ENCODE measurements at regions not wholly inside any gene's neighbourhood (a gene's known extent, or its start where the extent isn't known, plus 50 kb on each side); places are given as distances from the start of the nearest gene placed in this dataset.

DNA sequence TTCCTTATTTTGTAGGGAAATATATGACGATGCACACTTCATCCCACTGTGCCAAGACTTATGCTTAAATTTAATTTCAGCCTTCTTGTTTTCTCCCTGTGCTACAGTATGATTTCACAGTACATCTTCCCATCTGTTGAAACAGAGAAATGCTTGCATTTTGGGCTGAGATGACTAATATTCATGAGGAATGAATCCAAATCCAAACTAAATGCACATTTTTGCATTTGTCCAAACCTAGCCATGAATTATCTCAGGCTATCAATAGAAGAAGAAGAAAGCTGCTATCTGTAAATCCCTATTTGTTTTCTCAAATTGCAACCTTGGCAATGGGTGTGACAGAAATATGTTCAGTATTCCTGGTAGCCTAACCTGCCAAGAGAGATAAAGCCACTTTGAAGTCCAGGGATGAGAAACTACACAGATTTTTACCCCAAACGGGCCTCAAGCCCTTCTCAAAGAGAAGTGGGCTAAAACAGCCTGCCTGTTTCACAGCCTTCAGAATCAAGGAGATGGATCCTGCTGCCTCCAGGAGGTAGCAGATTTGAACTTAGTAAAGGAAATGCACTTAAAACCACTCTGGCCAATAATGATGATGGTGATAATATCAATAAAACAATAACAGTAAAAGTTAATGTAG is 306.9 kb upstream of the NT5C1B start:
- DNase-seq (ENCODE audit: low read depth in 3 of 3) = no peak

DNA sequence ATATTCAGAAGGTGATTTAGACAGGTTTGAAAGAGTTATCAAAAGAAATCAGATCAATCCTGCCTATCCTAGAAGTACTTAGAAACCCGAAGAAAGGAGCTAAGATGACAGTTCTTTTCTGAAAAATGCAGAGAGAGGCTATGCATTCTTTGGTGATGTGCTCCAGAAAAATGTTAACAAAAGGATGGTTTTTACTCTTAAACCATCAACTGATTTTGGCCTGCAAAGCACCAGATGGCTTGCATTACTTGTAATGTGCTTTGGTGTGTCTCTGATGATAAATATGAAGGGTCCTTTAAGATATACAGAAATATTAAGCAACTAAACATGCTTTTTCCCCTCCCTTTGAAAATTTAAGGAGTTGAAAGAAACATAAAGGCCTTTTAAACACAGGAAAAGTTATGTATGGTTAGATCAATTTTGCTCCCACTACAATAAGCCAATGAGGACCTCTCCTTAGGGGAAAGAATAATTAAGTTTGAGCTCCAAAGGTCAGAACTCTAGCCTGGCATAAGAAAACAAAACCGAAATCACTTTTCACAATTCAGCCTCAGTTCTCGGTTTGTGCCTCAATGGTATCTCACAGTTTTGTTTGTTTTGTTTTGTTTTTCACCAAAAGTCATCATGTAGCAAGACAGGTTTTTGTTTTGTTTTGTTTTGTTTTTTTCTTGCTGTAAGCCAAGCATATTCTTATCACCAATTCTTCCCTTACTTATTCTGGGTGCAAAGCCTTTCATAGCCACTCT is 302.4 kb upstream of the NT5C1B start:
- DNase-seq (ENCODE audit: low read depth in 3 of 3) = no peak

DNA sequence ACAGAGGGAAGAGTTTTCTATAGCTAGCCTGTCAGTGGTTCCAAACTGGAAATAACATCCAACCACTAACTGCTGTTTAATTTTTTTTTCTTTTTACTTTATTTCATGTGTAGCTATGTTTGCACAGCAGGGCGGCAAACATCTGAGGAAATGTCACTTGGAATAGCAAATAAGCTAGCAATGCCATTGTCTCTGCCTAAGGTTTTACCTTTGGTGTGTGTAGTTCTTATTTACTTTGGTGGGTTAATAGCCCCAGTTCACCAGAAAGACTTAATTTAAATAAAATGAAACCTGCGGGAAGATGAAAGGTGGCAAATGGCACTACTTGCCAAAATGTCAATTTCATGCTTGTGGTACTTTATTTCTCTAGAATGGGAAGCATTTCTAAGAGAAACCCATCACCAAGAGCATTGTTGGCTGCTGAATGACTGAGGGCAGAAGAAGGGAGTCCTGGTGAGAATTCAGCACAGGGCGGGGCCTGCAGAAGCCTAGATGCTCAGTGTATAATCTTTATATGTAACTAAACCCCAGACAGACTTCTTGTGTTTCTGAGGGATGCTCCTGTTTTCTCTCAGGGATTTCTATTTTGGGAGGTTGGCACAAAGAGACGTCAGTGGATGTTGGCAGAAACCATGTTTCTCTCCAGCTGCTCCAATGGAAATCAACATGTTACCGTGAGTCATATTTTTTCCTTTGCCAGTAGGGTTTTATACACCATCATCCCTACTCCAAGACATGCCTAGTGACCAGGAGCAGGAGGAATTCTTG is 300.4 kb upstream of the NT5C1B start:
- DNase-seq (ENCODE audit: low read depth in 3 of 3) = no peak

DNA sequence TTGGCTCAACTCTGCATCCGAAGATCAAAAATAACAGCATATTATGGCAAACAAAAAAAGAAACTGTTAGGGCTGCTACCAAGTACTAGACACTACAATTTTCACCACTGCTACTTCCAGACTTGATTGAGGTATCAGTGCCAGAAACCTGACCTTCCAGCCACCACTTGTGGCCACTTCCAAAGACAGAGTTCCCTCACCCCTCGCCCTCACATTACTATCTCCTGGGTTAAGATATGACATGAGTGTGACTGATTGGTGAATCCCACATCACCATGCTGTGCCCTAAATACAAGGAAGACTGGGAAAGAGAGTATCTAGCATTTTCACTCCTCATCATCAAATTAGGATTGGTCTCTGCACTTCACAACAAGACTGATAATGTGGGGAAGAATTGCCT is 296.1 kb upstream of the NT5C1B start:
- DNase-seq (ENCODE audit: low read depth in 3 of 3) = no peak

DNA sequence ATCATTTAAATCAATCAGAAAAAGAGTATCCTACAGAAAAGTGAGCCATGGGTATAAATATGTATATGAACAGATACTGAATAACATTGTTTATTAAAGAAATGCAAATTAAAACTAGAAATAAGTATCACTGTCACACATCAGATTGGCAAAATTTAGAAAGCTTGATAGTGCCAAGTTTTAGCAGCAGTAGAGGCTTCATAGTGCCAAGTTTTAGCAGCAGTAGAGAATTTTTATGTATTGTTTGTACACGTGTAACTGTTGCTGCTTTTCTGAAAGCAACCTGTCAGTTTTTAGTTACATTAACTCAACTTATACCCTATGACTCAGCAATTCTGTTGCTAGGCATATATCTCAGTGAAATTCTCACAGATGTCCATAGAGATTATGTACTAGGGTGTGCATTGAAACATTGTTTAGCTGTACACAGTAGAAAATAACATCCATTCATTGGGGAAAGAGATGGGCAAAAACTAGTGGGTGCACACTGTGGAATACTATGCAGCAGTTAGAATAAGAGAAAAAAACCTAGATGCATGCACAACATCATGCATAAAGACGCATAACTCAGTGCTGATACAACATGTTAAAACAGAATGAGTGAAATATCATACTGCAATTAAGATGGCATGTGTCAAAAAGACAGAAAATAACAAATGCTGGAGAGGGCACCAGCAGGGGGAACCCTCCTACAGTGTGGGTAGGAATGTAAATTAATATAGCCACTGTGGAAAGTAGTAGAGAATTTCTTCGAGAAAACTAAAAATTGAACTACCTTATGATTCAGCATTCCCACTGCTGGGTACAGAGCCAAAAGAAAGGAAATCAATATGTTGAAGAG is 294.5 kb upstream of the NT5C1B start:
- DNase-seq (ENCODE audit: low read depth in 3 of 3) = no peak

DNA sequence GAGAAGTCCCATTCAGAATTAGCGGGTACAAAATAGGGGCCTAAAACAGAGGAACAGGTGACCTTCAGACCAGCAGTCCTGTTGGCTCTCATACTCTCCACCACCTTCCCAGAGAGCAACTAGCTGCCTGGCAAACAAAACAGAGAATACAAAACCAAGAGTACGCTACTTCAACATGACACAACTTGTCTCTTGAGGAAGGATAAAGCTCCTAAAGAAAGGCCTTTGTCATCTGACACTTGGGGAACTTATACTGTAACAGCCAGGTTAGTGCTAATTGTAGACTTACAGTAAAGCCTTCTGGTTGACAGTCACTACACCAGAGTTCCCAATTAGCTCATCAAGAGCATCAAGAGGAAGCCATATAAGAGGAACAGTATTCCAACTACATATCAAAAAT is 282.1 kb upstream of the NT5C1B start:
- no peak for DNase-seq (ENCODE audit: low read depth in 3 of 3)

DNA sequence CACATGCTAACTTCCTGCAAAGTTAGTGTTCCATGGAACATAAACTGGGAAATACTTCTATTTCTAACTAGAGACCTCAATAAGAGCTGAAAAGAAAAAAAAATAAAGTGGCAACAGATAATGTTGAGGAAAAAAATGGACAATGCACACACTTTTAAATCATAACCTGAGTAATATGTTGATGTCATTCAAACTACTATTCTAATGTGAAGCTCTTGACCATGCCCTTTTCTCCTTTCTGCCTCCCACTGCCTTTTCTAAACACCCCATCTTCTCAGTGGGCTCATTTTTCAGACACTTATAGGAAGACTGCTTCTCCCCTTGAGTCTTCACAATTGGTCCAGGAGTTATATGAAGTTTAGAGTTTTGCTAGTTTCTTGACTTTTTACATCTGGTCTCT is 280.9 kb upstream of the NT5C1B start:
- DNase-seq (ENCODE audit: low read depth in 3 of 3) = no peak

DNA sequence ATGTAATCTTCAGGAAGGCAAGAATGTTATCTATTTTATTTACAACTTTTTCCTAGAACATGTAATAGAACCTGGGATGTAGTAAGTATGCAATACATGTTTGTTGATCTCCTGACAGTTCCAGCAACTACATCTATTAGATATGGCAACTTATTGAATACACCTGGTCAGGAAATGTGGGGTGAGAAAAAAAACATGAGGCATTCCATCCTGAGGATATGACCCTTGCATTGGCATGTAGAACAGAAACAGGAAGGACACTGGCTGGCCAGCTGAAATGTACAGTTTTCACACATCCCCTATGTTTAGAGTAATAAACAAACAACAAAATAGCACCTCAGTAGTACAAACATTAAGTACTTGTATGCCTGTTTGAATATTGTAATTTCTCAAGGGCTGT is 272.6 kb upstream of the NT5C1B start:
- DNase-seq (ENCODE audit: low read depth in 3 of 3) = no peak

DNA sequence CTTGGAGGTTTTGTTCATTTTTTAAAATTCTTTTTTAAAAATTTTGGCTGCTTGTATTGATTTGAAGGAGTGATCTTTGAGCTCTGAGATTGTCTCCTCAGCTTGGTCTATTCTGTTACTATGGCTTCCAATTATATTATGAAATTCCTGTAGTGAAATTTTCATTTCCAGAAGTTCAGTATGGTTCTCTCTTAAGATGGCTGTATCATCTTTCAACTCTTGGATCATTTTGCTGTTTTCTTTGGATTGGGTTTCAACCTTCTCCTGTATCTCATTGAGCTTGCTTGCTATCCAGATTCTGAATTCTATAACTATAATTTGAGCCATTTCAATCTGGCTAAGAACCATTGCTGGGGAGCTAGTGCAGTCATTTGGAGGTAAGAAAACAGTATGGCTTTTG is 270.8 kb upstream of the NT5C1B start:
- no peak for DNase-seq (ENCODE audit: low read depth in 3 of 3)

DNA sequence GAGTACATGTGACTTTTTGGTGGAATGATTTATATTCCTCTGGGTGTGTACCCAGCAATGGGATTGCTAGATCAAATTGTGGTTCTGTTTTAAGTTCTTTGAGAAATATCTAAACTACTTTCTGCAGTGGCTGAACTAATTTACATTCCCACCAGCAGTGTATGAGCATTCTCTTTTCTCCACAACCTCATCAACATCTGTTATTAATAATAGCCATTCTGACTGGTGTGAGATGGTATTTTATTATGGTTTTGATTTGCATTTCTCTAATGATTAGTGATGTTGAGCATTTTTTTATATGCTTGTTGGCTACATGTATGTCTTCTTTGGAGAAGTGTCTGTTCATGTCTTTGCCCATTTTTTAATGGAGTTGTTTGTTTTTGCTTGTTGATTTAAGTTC is 267.4 kb upstream of the NT5C1B start:
- no peak for DNase-seq (ENCODE audit: low read depth in 3 of 3)

DNA sequence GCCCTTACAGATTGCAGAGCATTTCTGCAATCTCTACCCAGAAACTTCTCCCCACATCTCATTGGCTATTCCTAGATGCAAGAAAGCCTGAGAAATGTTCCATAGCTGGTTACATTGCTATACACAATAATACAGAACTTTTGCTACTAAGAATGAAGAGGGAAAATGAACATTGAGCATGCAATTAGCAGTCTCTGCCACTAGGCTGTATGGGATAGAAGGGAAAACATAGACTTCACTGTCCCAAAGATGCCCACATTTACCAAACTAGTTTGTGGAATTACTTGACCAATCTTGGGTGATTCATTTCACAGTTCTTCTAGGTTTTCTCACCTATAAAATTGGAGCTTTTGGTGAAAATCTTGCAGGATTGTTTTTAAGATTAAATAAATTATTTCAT is 265.7 kb upstream of the NT5C1B start:
- DNase-seq (ENCODE audit: low read depth in 3 of 3) = no peak

DNA sequence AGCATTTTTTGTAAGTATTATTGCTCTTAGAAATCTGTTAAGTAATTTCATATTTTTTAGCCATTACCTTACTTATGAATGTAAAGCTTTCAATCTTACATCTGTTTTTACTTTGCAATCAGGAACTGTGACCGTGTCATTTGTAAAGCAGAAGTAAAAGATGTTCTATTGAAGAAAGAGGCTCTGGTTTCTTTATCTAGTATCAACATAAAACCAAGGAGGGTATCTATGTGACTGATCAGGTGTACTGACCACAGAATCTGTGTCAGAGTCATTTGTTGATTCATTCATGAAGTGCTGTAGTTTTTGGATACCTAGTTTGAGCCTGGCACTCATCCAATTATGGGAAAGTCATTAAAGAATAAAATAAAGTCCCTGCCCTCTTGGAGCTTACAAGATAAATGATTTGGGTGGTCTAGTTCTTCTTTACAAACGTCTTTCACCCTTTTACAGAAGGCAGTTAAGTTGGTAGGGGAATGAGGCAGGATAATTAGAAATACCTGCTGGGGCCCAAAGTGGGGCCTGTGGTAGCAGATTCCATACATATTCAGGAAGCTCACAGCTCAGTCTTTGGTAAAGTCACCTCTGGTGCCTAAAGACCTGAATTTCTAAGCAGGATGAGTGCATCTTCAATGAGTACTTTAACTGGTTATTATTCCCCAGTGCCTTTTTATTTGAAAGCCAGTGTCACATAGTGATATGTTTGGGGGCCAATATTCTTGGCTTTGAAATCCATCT is 260.6 kb upstream of the NT5C1B start:
- no peak for DNase-seq (ENCODE audit: low read depth in 3 of 3)

DNA sequence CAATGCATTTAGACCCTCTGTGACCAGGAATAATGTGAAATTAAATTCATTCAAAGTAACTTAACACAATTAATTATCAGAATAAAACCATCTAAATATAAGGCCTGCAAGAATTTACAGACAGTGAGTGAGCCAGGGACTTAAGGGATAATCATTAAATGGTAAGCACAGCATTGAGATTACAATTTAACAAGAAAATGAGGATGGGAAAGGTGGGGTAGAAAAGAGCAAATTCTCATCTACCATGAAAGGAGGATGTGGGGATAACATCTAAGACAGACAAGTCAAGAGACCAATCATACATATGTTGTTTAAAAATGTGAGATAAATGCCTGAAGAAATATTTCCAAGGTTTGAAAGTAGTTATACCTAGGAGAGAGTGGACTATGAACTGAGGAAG is 259.3 kb upstream of the NT5C1B start:
- DNase-seq (ENCODE audit: low read depth in 3 of 3) = no peak

DNA sequence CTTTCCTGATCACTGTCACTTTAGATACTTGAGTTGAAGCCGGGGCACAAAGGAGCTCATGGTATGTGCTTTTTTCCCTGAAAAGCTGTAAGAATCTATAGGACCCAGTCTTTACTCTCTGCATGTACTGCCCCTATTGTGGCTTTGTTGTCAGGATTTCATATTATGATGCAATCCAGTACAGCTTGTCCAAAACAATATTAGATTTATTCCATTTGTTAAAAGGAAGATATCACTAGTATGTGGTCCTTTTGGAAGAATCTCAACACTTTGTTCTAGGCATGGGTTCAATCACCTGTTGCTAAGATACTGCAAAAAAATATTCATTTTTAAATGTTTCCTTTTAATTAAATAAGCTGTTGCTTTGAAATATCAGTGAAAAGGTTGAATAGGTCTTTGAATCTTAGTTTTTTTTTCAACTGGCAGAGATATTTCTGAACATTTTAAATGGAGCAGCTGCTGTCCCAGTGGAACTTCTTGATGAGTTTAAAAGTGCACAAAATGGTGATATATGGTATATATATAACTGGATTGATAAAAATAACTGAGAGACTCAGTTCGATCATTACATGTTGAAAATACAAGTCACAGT is 256.6 kb upstream of the NT5C1B start:
- no peak for DNase-seq (ENCODE audit: low read depth in 3 of 3)

DNA sequence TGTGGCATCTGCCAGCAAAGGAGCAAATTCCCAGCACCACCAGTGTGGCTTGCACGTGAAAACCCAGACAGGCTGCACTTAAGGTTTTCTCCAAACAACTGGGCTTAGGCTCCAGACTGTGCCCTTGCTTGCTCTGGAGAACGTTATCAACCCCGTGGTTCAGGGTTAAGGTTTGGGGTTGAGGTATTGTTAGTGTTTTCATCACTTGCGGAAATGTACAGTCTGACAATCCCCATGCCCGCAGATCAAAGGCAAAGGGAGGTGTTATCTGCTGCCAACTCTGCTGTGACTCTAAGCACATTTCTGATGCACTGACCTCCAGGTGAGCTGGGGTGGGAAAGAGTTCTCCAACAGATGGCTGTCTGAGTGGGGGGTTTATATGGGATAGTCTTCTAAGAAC is 253.5 kb upstream of the NT5C1B start:
- no peak for DNase-seq (ENCODE audit: low read depth in 3 of 3)

DNA sequence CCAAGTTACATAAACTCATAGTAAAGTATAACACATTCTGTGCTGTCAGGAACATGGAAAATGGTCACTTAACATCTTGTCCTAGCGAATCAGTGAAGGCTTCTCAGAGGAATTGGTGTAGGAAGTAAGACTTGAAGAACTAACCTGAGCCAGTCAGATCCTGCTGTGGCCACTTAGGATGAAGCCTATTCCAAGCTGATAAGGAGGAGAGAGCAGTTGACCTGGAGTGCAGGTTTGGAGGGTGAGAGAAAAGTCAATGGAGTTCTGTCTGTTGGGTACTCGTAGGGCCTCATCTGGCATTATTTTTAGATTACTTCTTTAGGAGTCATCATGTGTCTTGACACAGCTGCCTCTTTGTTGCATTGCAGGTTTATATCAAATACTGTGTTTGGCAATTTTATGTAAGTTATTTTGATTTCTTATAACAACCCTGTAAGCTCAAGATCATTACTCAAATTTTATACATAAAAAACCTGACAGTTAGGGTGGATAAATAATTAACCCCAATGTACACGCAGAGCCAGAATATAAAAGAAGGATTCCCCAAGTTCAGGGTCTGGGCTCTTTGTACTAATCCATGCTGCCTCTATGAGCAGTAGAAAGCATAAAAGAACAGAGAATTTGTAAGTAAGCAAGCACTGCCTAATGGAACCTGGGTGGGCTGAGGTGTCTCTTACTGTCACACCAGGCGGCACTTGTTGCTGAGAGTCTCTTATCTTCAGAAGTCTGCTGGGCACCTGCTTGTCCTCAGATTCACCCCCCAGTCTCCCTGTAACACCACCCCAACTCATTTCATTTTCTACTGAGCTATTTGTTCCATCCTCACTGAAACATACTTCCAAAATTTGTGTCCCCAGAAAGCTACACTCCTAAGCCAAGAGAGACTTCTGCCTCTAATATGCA is 252.1 kb upstream of the NT5C1B start:
- DNase-seq (ENCODE audit: low read depth in 3 of 3) = no peak

DNA sequence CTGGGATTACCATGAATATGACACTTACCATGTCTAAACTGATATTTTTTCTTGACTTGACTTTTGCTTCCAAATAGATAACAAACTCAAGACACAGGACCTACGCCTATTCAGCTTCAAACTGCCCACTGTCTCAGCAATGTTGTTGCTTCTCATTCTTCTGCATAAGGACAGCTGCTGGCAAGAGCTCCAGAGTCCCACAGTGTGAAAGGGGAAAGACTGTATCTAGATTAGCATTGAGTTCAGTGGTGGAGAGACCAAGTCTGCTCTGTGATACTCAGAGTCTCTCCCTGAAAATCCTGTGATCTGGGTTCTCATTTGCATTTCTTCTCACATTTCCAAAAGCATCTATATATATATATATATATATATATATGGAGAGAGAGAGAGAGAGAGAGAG is 247.9 kb upstream of the NT5C1B start:
- no peak for DNase-seq (ENCODE audit: low read depth in 3 of 3)

DNA sequence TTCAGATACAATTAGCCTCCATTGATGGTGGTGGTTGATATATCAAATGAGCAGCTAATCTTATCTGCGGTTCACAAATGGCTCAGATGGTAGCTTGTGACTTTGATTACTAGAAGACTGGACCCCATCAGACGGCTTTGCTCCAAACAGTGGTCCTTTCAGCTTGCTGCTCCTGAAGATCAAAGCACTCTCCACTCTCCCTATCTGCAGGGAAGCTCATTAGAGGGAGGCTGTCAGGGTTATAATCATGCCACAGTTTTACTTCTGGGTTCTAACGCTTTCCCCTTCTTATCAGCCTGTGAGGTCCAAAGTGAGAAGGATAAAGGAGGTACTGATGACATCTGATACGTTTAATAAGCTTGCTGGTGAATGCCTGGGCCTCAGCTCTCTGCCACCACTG is 247.1 kb upstream of the NT5C1B start:
- no peak for DNase-seq (ENCODE audit: low read depth in 3 of 3)

DNA sequence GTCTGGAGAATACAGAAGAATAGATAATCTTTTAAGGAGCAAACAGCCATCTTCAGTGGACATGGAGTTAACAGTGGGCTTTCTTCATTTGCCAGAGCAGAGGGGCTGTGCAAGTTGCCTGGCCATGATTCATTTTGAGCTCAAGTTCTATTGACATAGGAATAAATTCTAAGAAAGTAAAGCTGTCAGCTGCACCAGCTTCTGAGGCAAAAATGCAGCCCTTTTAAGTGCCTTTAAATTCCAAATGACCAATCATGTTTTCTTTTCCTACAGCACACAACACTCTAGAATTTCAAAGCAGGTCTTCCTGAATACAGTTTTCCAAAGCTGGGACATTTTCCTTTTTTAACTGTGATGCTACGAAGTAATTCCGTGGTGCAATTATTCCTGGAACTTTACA is 246.4 kb upstream of the NT5C1B start:
- DNase-seq (ENCODE audit: low read depth in 3 of 3) = no peak

DNA sequence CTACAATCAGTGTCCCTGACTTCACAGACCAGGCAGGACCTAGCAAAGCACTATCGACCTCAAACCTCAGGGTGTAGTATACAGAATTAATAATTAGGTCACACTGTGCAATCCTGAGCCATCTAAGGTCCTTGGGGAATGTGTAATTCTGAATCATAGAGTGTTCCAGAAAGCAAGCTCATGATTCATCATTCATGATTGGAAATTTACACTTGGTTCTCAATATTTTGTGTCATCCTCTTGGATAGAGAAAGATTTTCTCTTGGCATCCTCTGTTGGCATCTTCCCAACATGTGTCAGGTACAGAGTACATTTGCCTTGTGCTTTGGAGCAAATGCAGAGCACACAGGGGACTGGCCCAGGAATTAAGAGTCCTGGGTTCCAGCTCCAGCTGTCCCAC is 245.0 kb upstream of the NT5C1B start:
- no peak for DNase-seq (ENCODE audit: low read depth in 3 of 3)

All from stimulated activated CD4-positive, alpha-beta T cell treated with anti-CD3 and anti-CD28 coated beads, TNF-alpha, amount 100 ng/mL, for 4 hours (primary cell).